Neuronal stem cell (in vitro differentiated cells): ENCODE measurements at regions not wholly inside any gene's neighbourhood (a gene's known extent, or its start where the extent isn't known, plus 50 kb on each side); places are given as distances from the start of the nearest gene placed in this dataset.

Source experiments
- DNase-seq: peaks from one replicate; pipeline ENCODE4 v3.0.0-alpha.2; 2013; ENCODE audit warnings: low spot score
- H2AFZ ChIP-seq: one replicate; pipeline ENCODE4 v1.6.1; 2013; ENCODE audit warnings: mild to moderate bottlenecking, low read length, inconsistent platforms
- H2AK5ac ChIP-seq: 2 replicates; pipeline ENCODE4 v1.6.1; 2013; ENCODE audit warnings: low read depth, mild to moderate bottlenecking, inconsistent platforms, low read length, moderate library complexity, mixed read lengths
- H2BK120ac ChIP-seq: 2 replicates; pipeline ENCODE4 v1.6.1; 2013; ENCODE audit warnings: low read depth, mild to moderate bottlenecking, inconsistent platforms, low read length, moderate library complexity, mixed read lengths
- H2BK12ac ChIP-seq: one replicate; pipeline ENCODE4 v1.6.1; 2013; ENCODE audit warnings: low read length, inconsistent platforms
- H2BK15ac ChIP-seq: 2 replicates; pipeline ENCODE4 v1.6.1; 2013; ENCODE audit warnings: mild to moderate bottlenecking, low read length, inconsistent platforms, mixed read lengths
- H2BK5ac ChIP-seq: one replicate; pipeline ENCODE4 v1.6.1; 2013; ENCODE audit warnings: inconsistent platforms, mild to moderate bottlenecking, low read length, moderate library complexity
- H3K14ac ChIP-seq: one replicate; pipeline ENCODE4 v1.6.1; 2013; ENCODE audit warnings: low read length, inconsistent platforms
- H3K18ac ChIP-seq: 2 replicates; pipeline ENCODE4 v1.6.1; 2013; ENCODE audit warnings: low read length, inconsistent platforms
- H3K23ac ChIP-seq: 2 replicates; pipeline ENCODE4 v1.6.1; 2013; ENCODE audit warnings: low read depth, mild to moderate bottlenecking, mixed read lengths, low read length, inconsistent platforms; ENCODE audit not compliant: poor library complexity
- H3K27ac ChIP-seq: replicated peaks from 3 replicates; pipeline ENCODE4 v1.5.1; 2013; ENCODE audit warnings: low read length, inconsistent platforms
- H3K27me3 ChIP-seq, 3 experiments: 2 replicates each; pipeline ENCODE4 v1.6.1; 2013; ENCODE audit warnings: low read length in 3 of 3, mild to moderate bottlenecking in 2 of 3, inconsistent platforms in 1 of 3, low read depth in 1 of 3, mixed read lengths in 1 of 3, moderate library complexity in 1 of 3; ENCODE audit not compliant: control insufficient read depth in 3 of 3, insufficient read depth in 3 of 3
- H3K36me3 ChIP-seq, 2 donors: replicated peaks in 1 of 2; 2 replicates each; pipeline ENCODE4 v1.6.1; 2013; ENCODE audit warnings: low read length in 2 of 2; ENCODE audit not compliant: control insufficient read depth in 2 of 2, insufficient read depth in 2 of 2
- H3K4ac ChIP-seq: 2 replicates; pipeline ENCODE4 v1.6.1; 2013; ENCODE audit warnings: inconsistent platforms, mild to moderate bottlenecking, low read length, moderate library complexity
- H3K4me1 ChIP-seq, 2 donors: 1 replicate in 1 of 2; 2 replicates in 1 of 2; pipeline ENCODE4 v1.6.1; 2013; ENCODE audit warnings: low read length in 2 of 2, low read depth in 1 of 2; ENCODE audit not compliant: control insufficient read depth in 2 of 2, insufficient read depth in 1 of 2
- H3K4me2 ChIP-seq: one replicate; pipeline ENCODE4 v1.6.1; 2013; ENCODE audit warnings: mild to moderate bottlenecking, low read length, inconsistent platforms; ENCODE audit not compliant: insufficient read depth, poor library complexity, severe bottlenecking
- H3K4me3 ChIP-seq, 2 donors: 2 replicates each; pipeline ENCODE4 v1.5.1; 2013; ENCODE audit warnings: low read length in 2 of 2, mild to moderate bottlenecking in 2 of 2, inconsistent platforms in 1 of 2, moderate library complexity in 1 of 2
- H3K79me1 ChIP-seq: one replicate; pipeline ENCODE4 v1.6.1; 2013; ENCODE audit warnings: low read depth, mild to moderate bottlenecking, inconsistent platforms, low read length, moderate library complexity
- H3K9ac ChIP-seq: one replicate; pipeline ENCODE4 v1.6.1; 2013; ENCODE audit warnings: mild to moderate bottlenecking, low read depth, low read length, inconsistent platforms; ENCODE audit not compliant: poor library complexity
- H3K9me3 ChIP-seq, 2 donors: replicated peaks in 1 of 2; 2 replicates each; pipeline versions ENCODE3 to v1.6.1; 2013; ENCODE audit warnings: low read length in 2 of 2, mild to moderate bottlenecking in 2 of 2, inconsistent platforms in 1 of 2, low read depth in 1 of 2, mixed read lengths in 1 of 2, moderate library complexity in 1 of 2; ENCODE audit not compliant: control insufficient read depth in 2 of 2, insufficient read depth in 1 of 2
- H4K8ac ChIP-seq: one replicate; pipeline ENCODE4 v1.6.1; 2013; ENCODE audit warnings: low read depth, mild to moderate bottlenecking, inconsistent platforms, low read length, moderate library complexity
- H4K91ac ChIP-seq: one replicate; pipeline ENCODE4 v1.6.1; 2013; ENCODE audit warnings: low read length, low read depth, mild to moderate bottlenecking, inconsistent platforms; ENCODE audit not compliant: poor library complexity
- WGBS, 2 donors: extraction: QIAGEN DNeasy Blood & Tissue Kit; methylation state at CpG; one replicate each; pipeline ENCODE4 v1.1.7; 2013; ENCODE audit warnings: missing lambda C conversion rate in 2 of 2, mixed read lengths in 1 of 2; ENCODE audit not compliant: insufficient read length in 2 of 2, insufficient replicate concordance in 1 of 2; ENCODE audit errors: extremely low coverage in 2 of 2; 5-methylcytosine and 5-hydroxymethylcytosine counted together

GRCh38 chr6:153670403-153671026 lies 368.5 kb upstream of the OPRM1 start:
- no peak overlapping the region for H2BK120ac ChIP-seq
- no peak overlapping the region for H4K8ac ChIP-seq
- no CpG with 5 or more reads among the region's 4 CpGs for WGBS, 2 donors
- H3K18ac ChIP-seq: no peak overlapping the region
- H3K79me1 ChIP-seq: no peaks in the 10 kb centered on the region
- H2AK5ac ChIP-seq: no peak overlapping the region
- no peak overlapping the region for H3K4me2 ChIP-seq
- H3K4me3 ChIP-seq: no peak overlapping the region
- no peak overlapping the region for H3K23ac ChIP-seq
- DNase-seq: no peak
- no peaks in the 10 kb centered on the region for H3K27me3 ChIP-seq
- no peaks in the 10 kb centered on the region for H3K36me3 ChIP-seq
- H2BK12ac ChIP-seq: no peak overlapping the region
- H3K27ac ChIP-seq: no peak overlapping the region
- no peak overlapping the region for H3K4ac ChIP-seq
- H3K14ac ChIP-seq: no peak overlapping the region
- no peak overlapping the region for H3K9ac ChIP-seq
- no peak overlapping the region for H2AFZ ChIP-seq
- H2BK5ac ChIP-seq: no peak overlapping the region
- H3K9me3 ChIP-seq: no peaks in the 10 kb centered on the region
- no peak overlapping the region for H4K91ac ChIP-seq
- no peaks in the 10 kb centered on the region for H3K4me1 ChIP-seq
- H2BK15ac ChIP-seq: no peak overlapping the region

GRCh38 chr6:153668758-153669157 lies 370.3 kb upstream of the OPRM1 start:
- DNase-seq: no peak
- Histone ChIP-seq H3K4me2 (no peak overlapping the region), H3K79me1 (no peaks in the 10 kb centered on the region), H4K91ac (no peak overlapping the region), H3K18ac (no peak overlapping the region), H2BK120ac (no peak overlapping the region), H3K23ac (no peak overlapping the region), H4K8ac (no peak overlapping the region), H2AK5ac (no peak overlapping the region), H3K9ac (no peak overlapping the region), H3K27ac (no peak overlapping the region), H2BK5ac (no peak overlapping the region), H3K36me3 (no peaks in the 10 kb centered on the region), H3K14ac (no peak overlapping the region), H2BK12ac (no peak overlapping the region), H3K27me3 (no peaks in the 10 kb centered on the region), H3K4ac (no peak overlapping the region), H2BK15ac (no peak overlapping the region), H3K4me3 (no peak overlapping the region), H2AFZ (no peak overlapping the region), H3K4me1 (no peaks in the 10 kb centered on the region), H3K9me3 (no peaks in the 10 kb centered on the region)
- WGBS, 2 donors: no CpG with 5 or more reads among the region's 1 CpG

GRCh38 chr6:153662982-153663381 lies 376.1 kb upstream of the OPRM1 start:
- Histone ChIP-seq H4K91ac (no peak overlapping the region), H3K4me2 (no peak overlapping the region), H2BK12ac (no peak overlapping the region), H3K4me3 (no peak overlapping the region), H3K9ac (no peak overlapping the region), H3K4ac (no peak overlapping the region), H3K9me3 (no peaks in the 10 kb centered on the region), H3K27ac (no peak overlapping the region), H4K8ac (no peak overlapping the region), H3K79me1 (no peaks in the 10 kb centered on the region), H2AFZ (no peak overlapping the region), H2BK5ac (no peak overlapping the region), H3K27me3 (no peaks in the 10 kb centered on the region), H3K14ac (no peak overlapping the region), H3K18ac (no peak overlapping the region), H2BK15ac (no peak overlapping the region), H3K4me1 (no peaks in the 10 kb centered on the region), H2BK120ac (no peak overlapping the region), H3K23ac (no peak overlapping the region), H2AK5ac (no peak overlapping the region), H3K36me3 (no peaks in the 10 kb centered on the region)
- no CpG with 5 or more reads among the region's 1 CpG for WGBS, 2 donors
- DNase-seq: no peak

DNA sequence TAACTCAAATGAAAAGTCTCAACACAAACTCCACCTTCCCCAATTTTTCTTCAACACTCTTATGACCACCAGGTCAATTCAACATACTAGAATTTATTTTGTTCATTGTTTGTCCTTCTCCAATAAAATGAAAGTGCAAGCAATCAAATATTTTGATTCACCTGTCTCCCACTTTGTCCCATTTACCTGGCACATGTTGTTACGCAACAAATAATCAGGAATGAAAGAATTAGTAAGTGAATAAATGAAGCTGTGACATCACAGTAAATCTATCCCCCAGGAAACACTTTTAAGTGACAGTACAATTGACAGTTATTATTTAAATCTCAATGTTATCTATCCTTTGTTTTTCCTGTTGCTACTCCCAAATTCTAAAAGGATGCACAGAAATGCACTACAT lies 393.7 kb upstream of the OPRM1 start:
- H4K8ac ChIP-seq: no peak overlapping the region
- no peaks in the 10 kb centered on the region for H3K36me3 ChIP-seq
- H3K4me3 ChIP-seq: no peak overlapping the region
- H3K9ac ChIP-seq: no peak overlapping the region
- no peak overlapping the region for H3K18ac ChIP-seq
- no peak overlapping the region for H3K4me2 ChIP-seq
- H3K14ac ChIP-seq: no peak overlapping the region
- no peak overlapping the region for H3K27ac ChIP-seq
- no peak overlapping the region for H2AK5ac ChIP-seq
- H3K9me3 ChIP-seq: no peaks in the 10 kb centered on the region
- no peaks in the 10 kb centered on the region for H3K79me1 ChIP-seq
- H2BK120ac ChIP-seq: no peak overlapping the region
- no peak overlapping the region for H2BK12ac ChIP-seq
- no peak overlapping the region for H2BK15ac ChIP-seq
- no peak overlapping the region for H3K23ac ChIP-seq
- no peak for DNase-seq
- H3K27me3 ChIP-seq: no peaks in the 10 kb centered on the region
- WGBS, 2 donors: no CpG with 5 or more reads among the region's 1 CpG
- H3K4ac ChIP-seq: no peak overlapping the region
- H2AFZ ChIP-seq: no peak overlapping the region
- no peak overlapping the region for H4K91ac ChIP-seq
- H2BK5ac ChIP-seq: no peak overlapping the region
- H3K4me1 ChIP-seq: no peaks in the 10 kb centered on the region
